ENCODE measurements at regions not wholly inside any gene's neighbourhood (a gene's known extent, or its start where the extent isn't known, plus 50 kb on each side); places are given as distances from the start of the nearest gene placed in this dataset.

DNA sequence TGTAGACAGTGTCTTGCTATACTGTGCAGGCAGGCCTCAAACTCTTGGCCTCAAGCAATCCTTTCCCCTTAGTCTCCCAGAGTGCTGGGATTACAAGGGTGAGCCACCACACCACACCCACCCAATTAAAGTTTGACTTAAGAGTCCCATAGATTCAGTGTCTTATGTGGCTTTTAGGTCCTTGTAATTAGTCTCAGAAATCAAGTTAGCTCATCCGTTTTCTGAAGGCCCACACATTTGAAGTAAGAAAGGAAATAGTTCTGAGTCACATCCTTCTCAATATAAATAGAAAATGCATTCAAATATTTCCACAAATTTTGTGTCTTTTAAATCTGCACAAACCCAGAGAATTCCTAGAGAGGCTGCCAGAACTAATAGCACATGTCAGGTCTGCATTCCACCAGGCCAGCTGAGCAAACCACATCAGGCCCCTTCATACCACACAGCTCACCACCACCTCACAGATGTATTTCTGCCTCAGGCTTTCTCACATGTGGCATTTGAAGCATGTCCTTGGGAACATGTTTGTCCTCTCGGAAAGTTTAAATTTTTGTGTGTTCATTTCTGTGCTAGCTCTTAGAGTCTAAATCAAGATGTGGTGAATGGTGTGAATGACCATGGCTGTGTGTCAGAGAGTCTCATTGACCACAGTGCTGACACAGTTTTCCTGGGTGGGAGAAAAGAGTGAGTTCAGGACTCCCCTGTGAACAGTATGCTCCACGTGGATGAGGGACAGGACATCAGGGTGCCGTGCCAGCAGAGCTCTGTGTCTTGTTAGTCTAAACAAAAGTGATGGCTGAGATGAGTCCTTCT is 148.4 kb upstream of the USP9Y start:
- H3K9me3 Mint-ChIP-seq = no peaks in the 10 kb centered on the region
- no peaks in the 10 kb centered on the region for H3K27me3 Mint-ChIP-seq
- H3K4me1 Mint-ChIP-seq = peaks cover 30% of the 10 kb centered on the region
- no peaks in the 10 kb centered on the region for H3K36me3 Mint-ChIP-seq
- H3K27ac Mint-ChIP-seq = no peak overlapping the region
- no peak overlapping the region for H3K4me3 Mint-ChIP-seq

GRCh38 chrY:12553909-12554308 is 147.1 kb upstream of the USP9Y start:
- Mint-ChIP-seq H3K9me3 (no peaks in the 10 kb centered on the region), H3K36me3 (peaks cover 4% of the 10 kb centered on the region), H3K27me3 (no peaks in the 10 kb centered on the region), H3K4me3 (no peak overlapping the region), H3K4me1 (peaks cover 38% of the 10 kb centered on the region), H3K27ac (no peak overlapping the region)

GRCh38 chrY:12555005-12555404 is 146.0 kb upstream of the USP9Y start:
- Mint-ChIP-seq H3K4me3 (no peak overlapping the region), H3K9me3 (no peaks in the 10 kb centered on the region), H3K36me3 (peaks cover 5% of the 10 kb centered on the region), H3K27me3 (no peaks in the 10 kb centered on the region), H3K4me1 (peaks cover 49% of the 10 kb centered on the region), H3K27ac (no peak overlapping the region)

- peaks cover 31% of the 10 kb centered on the region for H3K4me1 Mint-ChIP-seq
- H3K27ac Mint-ChIP-seq = peak overlapping the region; percentile 83
- H3K27me3 Mint-ChIP-seq = no peaks in the 10 kb centered on the region
- peaks cover 22% of the 10 kb centered on the region for H3K36me3 Mint-ChIP-seq
- H3K9me3 Mint-ChIP-seq = peaks cover 20% of the 10 kb centered on the region
- H3K4me3 Mint-ChIP-seq = peak overlapping the region; percentile 53
These were observed 142.0 kb upstream of the USP9Y start for GRCh38 chrY:12559007-12559406.

DNA sequence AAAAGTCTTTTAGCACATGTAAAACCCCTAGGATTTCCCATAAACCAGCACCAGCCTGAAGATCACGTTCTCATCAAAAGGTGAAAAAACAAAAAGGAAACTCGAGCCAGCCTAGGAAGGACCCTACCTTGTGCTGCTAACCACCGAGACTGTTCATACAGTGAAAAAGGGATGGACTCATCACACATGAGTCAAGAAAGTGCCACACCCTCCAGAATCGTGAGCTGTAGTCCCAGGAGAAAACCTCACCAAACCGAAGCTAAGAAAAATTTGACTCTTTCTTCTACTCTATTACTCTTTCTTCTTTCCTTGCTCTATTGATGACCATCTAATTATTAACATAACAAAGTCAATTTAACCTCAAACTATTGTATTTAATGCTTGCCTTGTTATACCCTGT is 124.8 kb upstream of the USP9Y start:
- Mint-ChIP-seq H3K27ac (no peak overlapping the region), H3K4me1 (no peaks in the 10 kb centered on the region), H3K4me3 (no peak overlapping the region), H3K9me3 (peaks cover 6% of the 10 kb centered on the region), H3K27me3 (no peaks in the 10 kb centered on the region), H3K36me3 (no peaks in the 10 kb centered on the region)

GRCh38 chrY:12593532-12594216 is 107.4 kb upstream of the USP9Y start:
- Mint-ChIP-seq H3K27ac (peak overlapping the region; percentile 61), H3K9me3 (peaks cover 38% of the 10 kb centered on the region), H3K4me1 (peaks cover 55% of the 10 kb centered on the region), H3K4me3 (peak overlapping the region; percentile 62), H3K36me3 (peaks cover 29% of the 10 kb centered on the region), H3K27me3 (no peaks in the 10 kb centered on the region)

GRCh38 chrY:12598783-12599182 is 102.2 kb upstream of the USP9Y start:
- peaks cover 33% of the 10 kb centered on the region for H3K36me3 Mint-ChIP-seq
- H3K4me1 Mint-ChIP-seq = peaks cover 64% of the 10 kb centered on the region
- peaks cover 51% of the 10 kb centered on the region for H3K9me3 Mint-ChIP-seq
- no peaks in the 10 kb centered on the region for H3K27me3 Mint-ChIP-seq
- peak overlapping the region; percentile 89 for H3K27ac Mint-ChIP-seq
- H3K4me3 Mint-ChIP-seq = no peak overlapping the region

- H3K4me1 Mint-ChIP-seq = peaks cover 18% of the 10 kb centered on the region
- no peaks in the 10 kb centered on the region for H3K27me3 Mint-ChIP-seq
- H3K27ac Mint-ChIP-seq = no peak overlapping the region
- H3K36me3 Mint-ChIP-seq = peaks cover 4% of the 10 kb centered on the region
- H3K9me3 Mint-ChIP-seq = peaks cover 13% of the 10 kb centered on the region
- H3K4me3 Mint-ChIP-seq = no peak overlapping the region
These were observed 95.6 kb upstream of the USP9Y start for GRCh38 chrY:12605426-12605825.

GRCh38 chrY:12610861-12611260 is 90.2 kb upstream of the USP9Y start:
- H3K27me3 Mint-ChIP-seq = no peaks in the 10 kb centered on the region
- H3K4me1 Mint-ChIP-seq = peaks cover 9% of the 10 kb centered on the region
- no peak overlapping the region for H3K27ac Mint-ChIP-seq
- H3K36me3 Mint-ChIP-seq = peaks cover 4% of the 10 kb centered on the region
- H3K4me3 Mint-ChIP-seq = no peak overlapping the region
- H3K9me3 Mint-ChIP-seq = no peaks in the 10 kb centered on the region

GRCh38 chrY:12615733-12616446 is 85.1 kb upstream of the USP9Y start:
- peaks cover 4% of the 10 kb centered on the region for H3K36me3 Mint-ChIP-seq
- H3K27ac Mint-ChIP-seq = no peak overlapping the region
- H3K9me3 Mint-ChIP-seq = no peaks in the 10 kb centered on the region
- no peak overlapping the region for H3K4me3 Mint-ChIP-seq
- peaks cover 11% of the 10 kb centered on the region for H3K4me1 Mint-ChIP-seq
- H3K27me3 Mint-ChIP-seq = no peaks in the 10 kb centered on the region

DNA sequence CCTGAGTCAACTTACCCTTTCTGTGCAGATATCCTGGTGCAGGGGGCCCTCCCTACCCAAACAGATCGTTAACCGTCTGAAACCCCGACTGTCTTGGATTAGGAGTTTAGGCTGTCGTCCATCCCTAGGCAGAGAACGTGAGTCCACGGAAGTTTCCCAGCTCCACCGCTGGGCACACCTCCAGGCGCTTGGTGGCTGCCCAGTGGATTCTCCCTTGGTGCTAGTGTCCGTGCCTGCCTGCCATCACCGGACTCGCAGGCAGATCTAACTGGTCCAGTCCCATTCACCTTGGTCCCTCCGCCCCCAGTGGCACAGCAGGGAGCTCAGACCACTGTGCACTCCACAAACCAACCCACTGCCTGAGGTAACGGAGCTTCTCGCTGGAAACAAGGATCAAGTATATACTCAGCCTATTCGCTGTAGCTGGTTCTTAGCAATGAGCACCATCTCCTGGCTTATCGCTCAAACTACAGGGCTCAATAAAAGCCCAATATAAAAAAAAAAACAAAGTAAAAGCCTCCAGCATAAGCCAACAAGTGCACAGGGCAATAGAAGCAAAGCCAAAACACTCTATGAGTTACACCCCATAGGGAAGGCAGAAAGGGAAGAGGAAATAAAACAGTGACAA is 79.5 kb upstream of the USP9Y start:
- peaks cover 17% of the 10 kb centered on the region for H3K4me1 Mint-ChIP-seq
- no peaks in the 10 kb centered on the region for H3K36me3 Mint-ChIP-seq
- no peaks in the 10 kb centered on the region for H3K9me3 Mint-ChIP-seq
- no peaks in the 10 kb centered on the region for H3K27me3 Mint-ChIP-seq
- H3K27ac Mint-ChIP-seq = no peak overlapping the region
- H3K4me3 Mint-ChIP-seq = no peak overlapping the region

- Mint-ChIP-seq H3K4me3 (no peak overlapping the region), H3K36me3 (no peaks in the 10 kb centered on the region), H3K27me3 (no peaks in the 10 kb centered on the region), H3K4me1 (peaks cover 17% of the 10 kb centered on the region), H3K9me3 (no peaks in the 10 kb centered on the region), H3K27ac (no peak overlapping the region)
These were observed 77.8 kb upstream of the USP9Y start for GRCh38 chrY:12623204-12623603.

DNA sequence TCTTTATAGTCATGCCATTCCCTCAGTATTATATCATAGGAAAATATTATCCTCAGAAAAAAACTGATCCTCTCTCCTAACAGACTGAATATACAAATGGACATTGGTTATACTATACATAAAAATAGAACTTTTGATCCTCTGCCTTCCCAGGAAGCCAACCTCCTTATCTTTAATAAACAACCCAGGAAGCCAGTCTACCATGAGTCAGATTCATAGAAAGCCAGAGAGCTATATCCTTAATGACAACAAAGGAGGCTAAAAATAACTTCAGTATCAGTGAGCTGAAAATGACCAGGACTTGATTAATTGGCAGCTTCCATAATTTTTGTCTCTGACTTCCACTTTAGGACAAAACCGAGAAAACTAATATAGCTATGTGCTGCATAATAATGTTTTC is 58.0 kb upstream of the USP9Y start:
- no peaks in the 10 kb centered on the region for H3K4me1 Mint-ChIP-seq
- H3K4me3 Mint-ChIP-seq = no peak overlapping the region
- no peaks in the 10 kb centered on the region for H3K27me3 Mint-ChIP-seq
- H3K9me3 Mint-ChIP-seq = no peaks in the 10 kb centered on the region
- no peaks in the 10 kb centered on the region for H3K36me3 Mint-ChIP-seq
- H3K27ac Mint-ChIP-seq = no peak overlapping the region

DNA sequence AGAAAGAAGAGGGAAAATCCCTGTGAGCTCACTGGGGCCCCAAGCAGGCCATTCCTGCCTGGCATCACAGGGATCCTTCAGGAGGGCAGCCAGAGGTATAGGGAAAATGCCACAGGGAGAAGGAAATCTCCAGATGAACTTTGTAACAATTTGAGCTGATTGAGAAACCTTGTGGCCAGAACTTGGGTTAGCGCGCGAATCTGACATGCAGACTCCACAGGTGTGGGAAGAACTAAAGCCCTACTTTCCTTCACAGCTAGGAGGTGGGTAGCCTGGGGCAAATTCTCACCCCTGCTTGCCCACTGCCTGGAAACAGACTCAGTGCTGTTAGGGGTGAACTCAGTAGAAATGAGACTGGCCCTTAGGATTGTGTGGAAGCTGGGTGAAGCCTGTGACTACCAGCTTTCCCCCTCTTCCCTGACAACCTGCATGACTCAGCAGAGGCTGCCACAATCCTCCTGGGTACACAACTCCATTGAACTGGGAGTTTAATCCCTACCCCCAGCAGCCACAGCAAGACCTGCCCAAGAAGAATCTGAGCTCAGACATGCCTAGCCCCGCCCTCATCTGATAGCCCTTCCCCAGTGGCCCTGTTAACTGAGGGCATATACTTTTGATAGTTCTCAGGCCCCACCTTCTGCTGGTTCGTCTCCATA is 57.2 kb upstream of the USP9Y start:
- H3K27ac Mint-ChIP-seq = no peak overlapping the region
- H3K36me3 Mint-ChIP-seq = no peaks in the 10 kb centered on the region
- no peak overlapping the region for H3K4me3 Mint-ChIP-seq
- H3K9me3 Mint-ChIP-seq = no peaks in the 10 kb centered on the region
- no peaks in the 10 kb centered on the region for H3K4me1 Mint-ChIP-seq
- H3K27me3 Mint-ChIP-seq = no peaks in the 10 kb centered on the region

DNA sequence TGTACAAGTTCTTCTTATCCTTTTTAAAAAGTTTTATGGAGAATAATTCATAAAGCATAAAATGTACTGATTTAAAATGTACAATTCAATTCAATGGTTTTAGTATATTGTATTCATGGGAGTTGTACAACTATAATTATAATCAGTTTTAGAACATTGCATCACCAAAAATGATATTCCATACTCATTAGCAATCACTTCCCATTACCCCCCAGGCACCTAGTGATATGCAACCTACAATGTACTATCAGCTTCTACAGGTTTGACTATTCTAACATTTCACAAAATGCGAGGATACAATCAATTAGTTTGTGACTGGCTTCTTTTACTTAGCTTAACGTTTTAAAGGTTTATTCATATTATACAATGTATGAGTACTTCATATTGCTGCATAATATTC is 49.9 kb upstream of the USP9Y start:
- Mint-ChIP-seq H3K27me3 (no peaks in the 10 kb centered on the region), H3K36me3 (no peaks in the 10 kb centered on the region), H3K27ac (no peak overlapping the region), H3K9me3 (no peaks in the 10 kb centered on the region), H3K4me3 (no peak overlapping the region), H3K4me1 (no peaks in the 10 kb centered on the region)

Data from activated naive CD4-positive, alpha-beta T cell treated with anti-CD3 and anti-CD28 coated beads, Interleukin-2, amount 50 U/mL, for 24 hours (primary cell).